HG03521 (cell line): ENCODE measurements at regions not wholly inside any gene's neighbourhood (a gene's known extent, or its start where the extent isn't known, plus 50 kb on each side); places are given as distances from the start of the nearest gene placed in this dataset.
A peak's percentile ranks its signal among the peaks of the same experiment; 100 is the strongest.
"Not testable (repeated sequence)": the region's sequence is repeated elsewhere in the genome, so short reads cannot be mapped to it uniquely, and the experiment has no call there.

Experiments
- ATAC-seq: cut with Tn5 transposase; IDR thresholded peaks from one replicate; pipeline ENCODE4 v1.9.1; 2021; ENCODE audit warnings: mild to moderate bottlenecking, moderate library complexity; ENCODE audit not compliant: unreplicated experiment

GRCh38 chr2:104975851-104976250 is 62.0 kb upstream of the MRPS9 start:
- no peak for ATAC-seq

GRCh38 chr2:104976603-104977120 is 61.2 kb upstream of the MRPS9 start:
- peak; percentile 98 for ATAC-seq

DNA sequence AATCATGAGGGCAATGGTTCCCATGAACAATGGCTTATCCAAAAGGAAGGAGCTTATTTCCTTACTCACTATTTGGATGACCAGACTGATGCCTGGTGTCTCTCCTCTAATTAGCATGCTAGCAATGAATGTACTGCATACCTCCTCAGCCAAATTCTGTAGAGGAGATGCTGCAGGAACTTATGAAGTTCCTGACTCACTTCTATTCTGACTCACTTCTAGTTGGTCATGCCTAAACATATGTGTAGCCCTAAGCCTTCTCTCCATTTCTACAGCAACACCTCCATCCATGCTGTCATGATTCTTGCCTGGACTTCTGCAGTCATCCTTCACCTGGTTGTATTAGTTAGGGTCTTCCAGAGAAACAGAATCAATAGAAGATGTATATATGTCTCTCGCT is 59.9 kb upstream of the MRPS9 start:
- ATAC-seq = no peak

DNA sequence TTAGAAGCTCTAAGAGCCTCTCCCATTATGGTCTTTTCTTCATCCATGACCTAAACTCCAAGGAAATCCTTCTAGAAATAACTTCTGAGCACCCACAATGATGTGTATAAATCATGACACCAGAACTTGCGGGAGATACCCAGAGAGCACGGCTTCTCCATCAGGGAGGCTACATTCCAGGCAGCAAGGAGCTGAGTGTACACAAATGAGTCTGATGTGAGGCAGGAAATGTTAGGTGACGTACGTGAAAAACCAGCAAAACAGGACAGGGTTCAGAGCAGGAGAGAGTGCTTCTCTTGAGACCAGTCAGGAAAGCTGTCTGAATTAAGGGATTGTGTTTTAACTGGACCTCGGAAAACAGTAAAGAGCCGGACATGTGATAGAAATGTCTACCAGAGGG is 58.1 kb upstream of the MRPS9 start:
- not testable (repeated sequence) for ATAC-seq

DNA sequence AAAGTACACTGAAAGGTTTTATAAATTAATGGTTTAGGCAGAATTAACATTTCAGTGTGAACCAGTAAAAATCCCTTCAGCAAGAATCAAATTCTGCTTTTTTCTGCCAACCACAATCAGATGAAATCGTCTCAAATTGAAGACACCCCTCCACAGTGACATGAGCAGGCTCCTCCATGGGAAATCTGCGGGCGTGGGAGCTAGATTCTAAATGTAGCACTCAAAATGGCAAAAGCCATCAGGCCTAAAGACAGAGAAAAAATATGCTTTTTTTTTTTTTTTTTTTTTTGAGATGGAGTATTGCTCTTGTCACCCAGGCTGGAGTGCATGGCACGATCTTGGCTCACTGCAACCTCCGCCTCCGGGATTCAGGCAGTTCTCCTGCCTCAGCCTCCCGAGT is 55.8 kb upstream of the MRPS9 start:
- ATAC-seq = no peak
